HCT116 (cell line): ENCODE measurements at regions not wholly inside any gene's neighbourhood (a gene's known extent, or its start where the extent isn't known, plus 50 kb on each side); places are given as distances from the start of the nearest gene placed in this dataset.
"Not testable (repeated sequence)": the region's sequence is repeated elsewhere in the genome, so short reads cannot be mapped to it uniquely, and the experiment has no call there.

Source experiments
- ATAC-seq: fragments of 200-7000 bp; cut with Tn5 transposase; 2 replicates; pipeline ENCODE4 v1.9.1; 2020; ENCODE audit warnings: mild to moderate bottlenecking, moderate library complexity
- BruUV-seq: library from RNA; stranded (reverse); fragments of 400-500 nt; replicated peaks from 2 replicates; lab custom pipeline; 2021; lab: Mats Ljungman, UMichigan
- CTCF ChIA-PET: fragments of 300-600 bp; sonication (Branson Sonifier 250); formaldehyde crosslinking; loops from one replicate; lab custom pipeline; 2021; ENCODE audit warnings: antibody characterized with exemption; lab: Charles Lee
- POLR2A ChIA-PET: fragments of 300-600, 350-600 bp; sonication (Branson Sonifier 250); formaldehyde crosslinking; loops from one replicate; lab custom pipeline; 2021; ENCODE audit warnings: antibody characterized with exemption; lab: Charles Lee
- RAD21 ChIA-PET, 2 experiments: fragments of 300-600 bp; sonication (Branson Sonifier 250); formaldehyde crosslinking; loops; one replicate each; lab custom pipeline; 2023; ENCODE audit warnings: low total read pairs in 2 of 2; ENCODE audit not compliant: uncharacterized antibody in 2 of 2, unreplicated experiment in 2 of 2, low non-redundant PET in 1 of 2; lab: Charles Lee
- DNase-seq: peaks from one replicate; pipeline ENCODE4 v3.0.0-alpha.2; 2010; ENCODE audit warnings: low read depth, low spot score
- H2AFZ ChIP-seq: fragments of 200-600 bp; shearing (Covaris generic), sonication (generic); 2 replicates; pipeline ENCODE4 v1.6.1; 2017; ENCODE audit warnings: low read depth, mixed run types, mixed read lengths, antibody characterized with exemption, low read length; ENCODE audit not compliant: poor library complexity, severe bottlenecking
- H3K27ac ChIP-seq: 2 replicates; pipeline ENCODE4 v1.5.1; 2012; ENCODE audit warnings: low read depth, low read length
- H3K27me3 ChIP-seq: fragments of 200-600 bp; sonication (generic); 2 replicates; pipeline ENCODE4 v1.6.1; 2016; ENCODE audit warnings: mixed run types, low read length, mixed read lengths; ENCODE audit not compliant: insufficient read depth
- H3K36me3 ChIP-seq, 2 experiments: fragments of 200-500 bp in 1 of 2; fragments of 200-600 bp in 1 of 2; sonication (Bioruptor generic) in 1 of 2; sonication (generic) in 1 of 2; 2 replicates each; pipeline versions ENCODE4 v1.5.1 to v1.6.1; 2014 to 2016; ENCODE audit warnings: low read length in 2 of 2, inconsistent platforms in 1 of 2, mixed read lengths in 1 of 2, mixed run types in 1 of 2; ENCODE audit not compliant: insufficient read depth in 2 of 2, control insufficient read depth in 1 of 2
- H3K4me1 ChIP-seq, 2 experiments: fragments of 200-600 bp in 1 of 2; sonication (generic) in 1 of 2; 2 replicates each; pipeline versions ENCODE4 v1.5.1 to v1.6.1; 2012 to 2017; ENCODE audit warnings: low read length in 2 of 2, inconsistent platforms in 1 of 2, mild to moderate bottlenecking in 1 of 2, mixed read lengths in 1 of 2, mixed run types in 1 of 2, moderate library complexity in 1 of 2; ENCODE audit not compliant: insufficient read depth in 2 of 2, control insufficient read depth in 1 of 2
- H3K4me2 ChIP-seq: fragments of 200-600 bp; sonication (generic); 2 replicates; pipeline ENCODE4 v1.6.1; 2017; ENCODE audit warnings: mixed run types, low read length, mixed read lengths
- H3K4me3 ChIP-seq, 2 experiments: fragments of 200-600 bp in 1 of 2; sonication (generic) in 1 of 2; replicated peaks in 1 of 2; 2 replicates each; pipeline ENCODE4 v1.5.1; 2011 to 2016; ENCODE audit warnings: low read length in 2 of 2, control low read depth in 1 of 2, low read depth in 1 of 2, mild to moderate bottlenecking in 1 of 2, mixed read lengths in 1 of 2, mixed run types in 1 of 2
- H3K79me2 ChIP-seq: fragments of 200-600 bp; sonication (generic); 2 replicates; pipeline ENCODE4 v1.6.1; 2017; ENCODE audit warnings: mild to moderate bottlenecking, mixed run types, low read length, moderate library complexity, mixed read lengths; ENCODE audit not compliant: insufficient read depth
- H3K9ac ChIP-seq: fragments of 200-600 bp; sonication (generic); 2 replicates; pipeline ENCODE4 v1.6.1; 2016; ENCODE audit warnings: low read length, mixed read lengths
- H3K9me2 ChIP-seq: fragments of 200-600 bp; sonication (generic), shearing (Covaris generic); 2 replicates; pipeline ENCODE4 v1.6.1; 2017; ENCODE audit warnings: mixed run types, mild to moderate bottlenecking, moderate library complexity; ENCODE audit not compliant: insufficient read depth
- H3K9me3 ChIP-seq, 2 experiments: fragments of 200-500 bp in 1 of 2; fragments of 200-600 bp in 1 of 2; sonication (Bioruptor generic) in 1 of 2; sonication (generic) in 1 of 2; 2 replicates each; pipeline ENCODE4 v1.6.1; 2014 to 2017; ENCODE audit warnings: low read length in 2 of 2, mixed read lengths in 2 of 2, inconsistent platforms in 1 of 2, low read depth in 1 of 2, mild to moderate bottlenecking in 1 of 2, mixed run types in 1 of 2, moderate library complexity in 1 of 2; ENCODE audit not compliant: control insufficient read depth in 1 of 2, insufficient read depth in 1 of 2
- H4K20me1 ChIP-seq: fragments of 200-600 bp; sonication (generic), shearing (Covaris generic); 2 replicates; pipeline ENCODE4 v1.6.1; 2017; ENCODE audit warnings: mixed run types, mild to moderate bottlenecking, moderate library complexity; ENCODE audit not compliant: insufficient read depth
- CBX3 ChIP-seq: IDR thresholded peaks from 2 replicates; pipeline ENCODE4 v1.6.1; 2012; ENCODE audit warnings: low read depth
- EGR1 ChIP-seq: IDR thresholded peaks from 2 replicates; pipeline ENCODE4 v1.6.1; 2012; ENCODE audit warnings: low read depth
- ELF1 ChIP-seq: IDR thresholded peaks from 2 replicates; pipeline ENCODE4 v1.6.1; 2012; ENCODE audit warnings: low read depth, borderline replicate concordance
- EZH2phosphoT487 ChIP-seq: fragments of 200-600 bp; IDR thresholded peaks from 2 replicates; pipeline ENCODE4 v1.6.1; 2018; ENCODE audit warnings: antibody characterized with exemption, borderline replicate concordance
- FOSL1 ChIP-seq: IDR thresholded peaks from 2 replicates; pipeline ENCODE4 v1.6.1; 2012; ENCODE audit warnings: low read depth
- POLR2A ChIP-seq: IDR thresholded peaks from 2 replicates; pipeline ENCODE4 v1.7.0; 2011; ENCODE audit warnings: borderline replicate concordance; ENCODE audit not compliant: insufficient read depth, insufficient read length; ENCODE audit errors: extremely low read depth
- POLR2AphosphoS5 ChIP-seq: IDR thresholded peaks from 2 replicates; pipeline ENCODE4 v1.6.1; 2011; ENCODE audit warnings: mild to moderate bottlenecking, low read depth, low read length, moderate library complexity
- RAD21 ChIP-seq: IDR thresholded peaks from 2 replicates; pipeline ENCODE4 v1.6.1; 2012; ENCODE audit warnings: low read depth, mild to moderate bottlenecking
- REST ChIP-seq: IDR thresholded peaks from 2 replicates; pipeline ENCODE4 v1.6.1; 2012; ENCODE audit warnings: low read depth
- SIN3A ChIP-seq: IDR thresholded peaks from 2 replicates; pipeline ENCODE4 v1.6.1; 2012; ENCODE audit warnings: low read depth
- SP1 ChIP-seq: IDR thresholded peaks from 2 replicates; pipeline ENCODE4 v1.6.1; 2012; ENCODE audit warnings: low read depth
- SRF ChIP-seq: IDR thresholded peaks from 2 replicates; pipeline ENCODE4 v1.6.1; 2012; ENCODE audit warnings: low read depth
- TCF7L2 ChIP-seq: IDR thresholded peaks from 2 replicates; pipeline ENCODE4 v1.7.0; 2011; ENCODE audit warnings: borderline replicate concordance, inconsistent platforms; ENCODE audit not compliant: insufficient read depth, insufficient read length; ENCODE audit errors: extremely low read depth
- ZBTB33 ChIP-seq: IDR thresholded peaks from 2 replicates; pipeline ENCODE4 v1.6.1; 2011; ENCODE audit warnings: mild to moderate bottlenecking, low read length, moderate library complexity; ENCODE audit not compliant: insufficient replicate concordance; ENCODE audit errors: extremely low read depth
- intact Hi-C: fragments of 100-400 bp; cut with micrococcal nuclease; formaldehyde crosslinking; loops from 2 replicates; pipeline ENCODE4 v1.10.0; 2022

GRCh38 chr5:126056851-126057622 is 366.2 kb upstream of the GRAMD2B start:
- no peaks in the 10 kb centered on the region for H3K36me3 ChIP-seq
- H2AFZ ChIP-seq: no peak overlapping the region
- ATAC-seq: no peak
- no peaks in the 10 kb centered on the region for H3K27me3 ChIP-seq
- H3K9me3 ChIP-seq: no peaks in the 10 kb centered on the region
- TF ChIP-seq CBX3 (no peak), SRF (no peak), POLR2AphosphoS5 (no peak), FOSL1 (no peak), ZBTB33 (no peak), SP1 (no peak), TCF7L2 (no peak), EZH2phosphoT487 (no peak), EGR1 (no peak), POLR2A (no peak), SIN3A (no peak), RAD21 (no peak), ELF1 (no peak), REST (no peak)
- TF ChIP-seq, all 23 proteins: peak for 0
- Histone ChIP-seq H3K4me1 (no peaks in the 10 kb centered on the region), H4K20me1 (no peaks in the 10 kb centered on the region), H3K4me3 (no peak overlapping the region), H3K79me2 (no peaks in the 10 kb centered on the region), H3K9me2 (no peaks in the 10 kb centered on the region), H3K4me2 (no peak overlapping the region), H3K9ac (no peak overlapping the region), H3K27ac (no peak overlapping the region)
- RAD21 ChIA-PET: no interaction called here
- no peak for DNase-seq
- BruUV-seq: no TSS peak
- POLR2A ChIA-PET: no interaction called here
- CTCF ChIA-PET: no interaction called here
- intact Hi-C loops: no loop called here

- H4K20me1 ChIP-seq, H3K27me3 ChIP-seq, DNase-seq, H3K36me3 ChIP-seq, CTCF ChIA-PET, H3K4me1 ChIP-seq, H3K9ac ChIP-seq, H3K9me2 ChIP-seq, POLR2A ChIA-PET, RAD21 ChIA-PET, H3K4me2 ChIP-seq, H3K4me3 ChIP-seq, H3K79me2 ChIP-seq, BruUV-seq, H3K27ac ChIP-seq, ATAC-seq, H2AFZ ChIP-seq, intact Hi-C loops, H3K9me3 ChIP-seq: not testable (repeated sequence)
These were observed 364.8 kb upstream of the GRAMD2B start for GRCh38 chr5:126058392-126058791.
